Hepatocyte (in vitro differentiated cells): ENCODE measurements at regions not wholly inside any gene's neighbourhood (a gene's known extent, or its start where the extent isn't known, plus 50 kb on each side); places are given as distances from the start of the nearest gene placed in this dataset.

ENCODE experiments used
- CTCF ChIP-seq: fragments of 200-600 bp; sonication (generic); IDR thresholded peaks from 2 replicates; pipeline ENCODE4 v1.5.1; 2016; ENCODE audit warnings: antibody characterized with exemption, mild to moderate bottlenecking; ENCODE audit not compliant: poor library complexity
- EZH2 ChIP-seq: fragments of 200-600 bp; sonication (generic); IDR thresholded peaks from 2 replicates; pipeline ENCODE4 v1.6.1; 2016; ENCODE audit warnings: antibody characterized with exemption, mild to moderate bottlenecking, borderline replicate concordance

GRCh38 chr22:47377926-47378560 lies 615.6 kb downstream of the TBC1D22A start:
- TF ChIP-seq CTCF (no peak), EZH2 (no peak)
